Brain microvascular endothelial cell (primary cell): ENCODE measurements at regions not wholly inside any gene's neighbourhood (a gene's known extent, or its start where the extent isn't known, plus 50 kb on each side); places are given as distances from the start of the nearest gene placed in this dataset.
"Not testable (repeated sequence)": the region's sequence is repeated elsewhere in the genome, so short reads cannot be mapped to it uniquely, and the experiment has no call there.

Experiments used
- DNase-seq: peaks from one replicate; pipeline ENCODE4 v3.0.0-alpha.2; 2020
- H3K27ac ChIP-seq: fragments of 250-450 bp; sonication (Bioruptor Pico); 2 replicates; pipeline ENCODE4 v1.5.1; 2020; ENCODE audit warnings: mild to moderate bottlenecking, moderate library complexity
- H3K27me3 ChIP-seq: fragments of 250-450 bp; sonication (Bioruptor Pico); replicated peaks from 2 replicates; pipeline ENCODE4 v1.5.1; 2020; ENCODE audit warnings: mild to moderate bottlenecking
- H3K36me3 ChIP-seq: fragments of 250-450 bp; sonication (Bioruptor Pico); replicated peaks from 2 replicates; pipeline ENCODE4 v1.5.1; 2020; ENCODE audit warnings: mild to moderate bottlenecking
- H3K4me3 ChIP-seq: 2 replicates; pipeline ENCODE4 v1.5.1; 2011; ENCODE audit warnings: low read depth, mild to moderate bottlenecking, control low read depth, low read length, moderate library complexity
- CTCF ChIP-seq: IDR thresholded peaks from 2 replicates; pipeline ENCODE4 v1.5.1; 2011; ENCODE audit warnings: low read depth, mild to moderate bottlenecking, moderate library complexity, low read length, control low read depth, inconsistent platforms; ENCODE audit errors: missing control alignments
- in situ Hi-C: cut with HindIII; loops from 2 replicates; pipeline ENCODE4 v1.10.0; 2017; ENCODE audit warnings: low sequenced_read_pairs, low pct_ligation_motif_present

DNA sequence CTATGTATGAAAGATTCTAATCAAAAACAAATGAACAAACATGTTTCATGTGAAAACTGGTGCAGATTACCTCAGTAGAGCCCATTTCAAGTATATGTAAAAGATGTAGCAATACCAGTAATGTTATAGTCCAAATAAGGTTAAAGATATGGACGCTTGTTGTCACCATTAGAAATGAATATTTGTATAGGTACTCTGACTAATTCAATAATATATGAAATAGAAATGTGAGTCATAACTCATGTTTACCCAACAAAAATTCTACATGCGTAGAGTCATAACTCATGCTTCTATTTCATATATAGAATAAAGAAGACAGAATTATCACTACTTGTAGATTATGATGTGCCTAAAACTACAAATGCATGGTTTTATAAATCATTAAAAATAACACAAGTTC lies 739.1 kb upstream of the DIAPH2 start:
- no peaks in the 10 kb centered on the region for H3K36me3 ChIP-seq
- no peak overlapping the region for H3K4me3 ChIP-seq
- in situ Hi-C loops, result no loop called here
- no peaks in the 10 kb centered on the region for H3K27me3 ChIP-seq
- TF ChIP-seq CTCF, result no peak
- H3K27ac ChIP-seq, result no peak overlapping the region
- DNase-seq, result no peak

DNA sequence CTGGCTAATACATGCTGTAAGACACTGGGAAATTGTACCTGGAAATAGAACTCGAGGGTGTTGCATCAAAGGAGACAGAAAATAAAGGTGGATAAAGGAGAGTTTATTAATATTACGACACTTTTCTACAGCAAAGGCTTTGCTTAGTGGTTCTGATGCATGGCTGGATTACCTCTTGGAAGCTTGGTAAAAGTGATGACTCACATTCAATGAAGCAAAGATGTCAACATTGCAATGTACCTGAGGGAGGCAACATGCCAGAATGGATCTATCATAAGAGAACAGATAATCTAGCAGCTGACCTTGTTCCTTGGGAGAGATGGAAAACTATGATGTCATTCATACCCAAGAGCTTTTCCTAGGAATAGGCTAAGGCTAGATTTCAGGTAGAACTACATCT lies 735.1 kb upstream of the DIAPH2 start:
- in situ Hi-C loops, result no loop called here
- no peak for DNase-seq

GRCh38 chrX:95950679-95951078 lies 734.0 kb upstream of the DIAPH2 start:
- in situ Hi-C loops, result no loop called here
- Histone ChIP-seq H3K36me3 (no peaks in the 10 kb centered on the region), H3K27me3 (no peaks in the 10 kb centered on the region), H3K27ac (no peak overlapping the region), H3K4me3 (no peak overlapping the region)
- TF ChIP-seq CTCF, result no peak
- no peak for DNase-seq

More for the DNA sequence above, 735.1 kb upstream of the DIAPH2 start:
- no peak overlapping the region for H3K4me3 ChIP-seq
- TF ChIP-seq CTCF, result no peak
- H3K36me3 ChIP-seq, result no peaks in the 10 kb centered on the region
- H3K27ac ChIP-seq, result no peak overlapping the region
- no peaks in the 10 kb centered on the region for H3K27me3 ChIP-seq

DNA sequence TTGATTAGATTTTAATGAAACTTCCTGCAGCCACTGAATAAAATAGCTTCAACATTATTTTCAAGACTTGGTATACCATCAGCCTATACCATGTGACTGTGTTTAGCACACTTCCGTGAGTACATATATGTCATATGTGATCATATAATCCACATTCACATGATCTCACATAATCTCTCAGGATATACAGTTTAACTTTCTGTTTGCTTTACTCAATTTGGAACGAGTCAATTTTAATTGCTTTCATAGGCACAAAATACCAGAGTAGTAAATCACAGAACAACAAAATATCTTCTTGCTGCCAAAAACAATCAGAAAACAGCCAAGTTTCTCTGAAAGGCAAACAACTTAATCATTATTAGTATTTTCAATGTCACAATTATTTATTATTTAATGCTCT lies 731.1 kb upstream of the DIAPH2 start:
- H3K27ac ChIP-seq, result no peak overlapping the region

DNA sequence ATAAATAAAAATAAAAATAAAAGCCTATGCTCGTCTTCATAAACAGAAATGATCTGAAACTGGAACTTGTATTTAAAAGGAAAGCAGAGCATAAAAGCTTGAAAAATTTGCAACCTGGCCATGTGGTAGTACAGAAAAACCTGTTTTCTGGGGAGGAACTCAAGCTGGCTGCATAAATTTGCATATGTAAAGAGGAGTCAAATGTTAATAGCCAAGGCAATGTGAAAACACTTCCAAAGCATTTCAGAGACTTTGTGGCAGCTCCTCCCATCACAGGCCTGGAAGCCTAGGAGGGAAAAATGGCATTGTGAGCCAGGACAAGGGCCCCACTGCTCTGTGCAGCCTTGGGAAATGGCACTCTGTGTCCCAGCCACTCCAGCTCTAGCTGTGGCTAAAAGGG lies 727.9 kb upstream of the DIAPH2 start:
- H3K27me3 ChIP-seq, result no peaks in the 10 kb centered on the region
- no peak for DNase-seq
- in situ Hi-C loops, result no loop called here
- no peak overlapping the region for H3K27ac ChIP-seq
- H3K4me3 ChIP-seq, result no peak overlapping the region
- H3K36me3 ChIP-seq, result no peaks in the 10 kb centered on the region
- no peak for TF ChIP-seq CTCF

More for the DNA sequence above, 731.1 kb upstream of the DIAPH2 start:
- no peaks in the 10 kb centered on the region for H3K36me3 ChIP-seq
- no peak for DNase-seq
- TF ChIP-seq CTCF, result no peak
- H3K27me3 ChIP-seq, result no peaks in the 10 kb centered on the region
- in situ Hi-C loops, result no loop called here
- H3K4me3 ChIP-seq, result no peak overlapping the region

DNA sequence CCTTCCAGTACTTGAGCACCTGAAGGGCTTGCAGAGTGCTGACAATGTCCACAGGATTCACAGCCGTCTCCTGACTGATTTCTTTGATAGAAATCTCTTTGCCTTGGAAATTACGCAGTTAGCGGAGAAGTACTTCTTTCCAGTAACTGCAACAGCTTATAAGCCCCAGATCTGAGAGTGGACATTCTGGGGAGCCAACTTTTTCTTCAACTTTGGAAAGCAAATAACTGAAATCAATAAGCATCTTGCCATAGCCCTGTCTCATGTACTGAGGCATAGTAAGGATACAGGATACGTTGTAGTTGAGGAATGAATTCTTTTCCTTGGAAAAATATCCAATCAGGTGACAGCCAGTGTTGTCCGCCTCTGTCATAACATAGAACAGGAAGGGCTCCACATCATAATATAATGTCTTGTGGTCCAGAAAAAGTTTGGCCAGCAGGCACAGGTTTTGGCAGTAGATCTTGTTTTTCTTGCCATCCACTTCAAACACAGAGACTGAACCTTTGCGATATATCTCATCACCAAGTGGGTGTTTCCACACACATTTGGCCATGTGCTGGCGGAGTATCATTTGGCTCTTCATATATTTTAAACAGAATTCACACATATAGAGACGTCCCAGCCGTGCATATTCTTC lies 711.1 kb upstream of the DIAPH2 start:
- H3K27me3 ChIP-seq, H3K27ac ChIP-seq, DNase-seq, in situ Hi-C loops, H3K4me3 ChIP-seq, H3K36me3 ChIP-seq: not testable (repeated sequence)
